Trophoblast cell (in vitro differentiated cells and primary cell): ENCODE measurements at regions not wholly inside any gene's neighbourhood (a gene's known extent, or its start where the extent isn't known, plus 50 kb on each side); places are given as distances from the start of the nearest gene placed in this dataset.

Experiments used
- DNase-seq, 2 donors: peaks; one replicate each; pipeline ENCODE4 v3.0.0-alpha.2; 2016
- H2AFZ ChIP-seq: 2 replicates; pipeline ENCODE4 v1.6.1; 2013; ENCODE audit warnings: low read length, moderate library complexity, mild to moderate bottlenecking; ENCODE audit not compliant: insufficient read depth, poor library complexity
- H2AK5ac ChIP-seq: 2 replicates; pipeline ENCODE4 v1.6.1; 2013; ENCODE audit warnings: mild to moderate bottlenecking, low read length
- H2BK120ac ChIP-seq: 2 replicates; pipeline ENCODE4 v1.6.1; 2013; ENCODE audit warnings: low read length, mild to moderate bottlenecking, moderate library complexity; ENCODE audit not compliant: insufficient read depth, poor library complexity
- H2BK12ac ChIP-seq: 2 replicates; pipeline ENCODE4 v1.6.1; 2013; ENCODE audit warnings: mild to moderate bottlenecking, low read length, moderate library complexity
- H2BK5ac ChIP-seq: 2 replicates; pipeline ENCODE4 v1.6.1; 2013; ENCODE audit warnings: low read length, low read depth, moderate library complexity, mild to moderate bottlenecking; ENCODE audit not compliant: poor library complexity
- H3K14ac ChIP-seq: 2 replicates; pipeline ENCODE4 v1.6.1; 2013; ENCODE audit warnings: mild to moderate bottlenecking, low read length
- H3K18ac ChIP-seq: 2 replicates; pipeline ENCODE4 v1.6.1; 2013; ENCODE audit warnings: mild to moderate bottlenecking, low read length
- H3K23ac ChIP-seq: 2 replicates; pipeline ENCODE4 v1.6.1; 2013; ENCODE audit warnings: low read length
- H3K27ac ChIP-seq: 2 replicates; pipeline ENCODE4 v1.5.1; 2013; ENCODE audit warnings: low read depth, mild to moderate bottlenecking, inconsistent platforms, low read length, moderate library complexity
- H3K27me3 ChIP-seq: 2 replicates; pipeline ENCODE4 v1.6.1; 2013; ENCODE audit warnings: inconsistent platforms, mild to moderate bottlenecking, low read length, moderate library complexity; ENCODE audit not compliant: insufficient read depth
- H3K36me3 ChIP-seq, 2 experiments: 1 replicate in 1 of 2; 2 replicates in 1 of 2; pipeline ENCODE4 v1.6.1; 2013; ENCODE audit warnings: low read length in 2 of 2, mild to moderate bottlenecking in 2 of 2, moderate library complexity in 1 of 2; ENCODE audit not compliant: insufficient read depth in 2 of 2, control insufficient read depth in 1 of 2
- H3K4ac ChIP-seq: 2 replicates; pipeline ENCODE4 v1.6.1; 2013; ENCODE audit warnings: low read depth, mild to moderate bottlenecking, low read length, moderate library complexity
- H3K4me1 ChIP-seq, 2 experiments: 1 replicate in 1 of 2; 2 replicates in 1 of 2; pipeline ENCODE4 v1.6.1; 2013; ENCODE audit warnings: low read length in 2 of 2, mild to moderate bottlenecking in 2 of 2, moderate library complexity in 1 of 2; ENCODE audit not compliant: insufficient read depth in 2 of 2, control insufficient read depth in 1 of 2
- H3K4me2 ChIP-seq: 2 replicates; pipeline ENCODE4 v1.6.1; 2013; ENCODE audit warnings: inconsistent platforms, mild to moderate bottlenecking, low read length, moderate library complexity
- H3K4me3 ChIP-seq: 2 replicates; pipeline ENCODE4 v1.5.1; 2013; ENCODE audit warnings: mild to moderate bottlenecking, low read depth, low read length, inconsistent platforms
- H3K79me1 ChIP-seq: one replicate; pipeline ENCODE4 v1.6.1; 2013; ENCODE audit warnings: low read length
- H3K79me2 ChIP-seq: 2 replicates; pipeline ENCODE4 v1.6.1; 2013; ENCODE audit warnings: low read length, mild to moderate bottlenecking; ENCODE audit not compliant: control insufficient read depth, insufficient read depth, poor library complexity
- H3K9ac ChIP-seq: 2 replicates; pipeline ENCODE4 v1.6.1; 2013; ENCODE audit warnings: mild to moderate bottlenecking, low read length
- H3K9me3 ChIP-seq: 2 replicates; pipeline ENCODE4 v1.6.1; 2013; ENCODE audit warnings: low read depth, mild to moderate bottlenecking, control low read depth, inconsistent platforms, low read length; ENCODE audit not compliant: insufficient read depth
- H4K12ac ChIP-seq: 2 replicates; pipeline ENCODE4 v1.6.1; 2013; ENCODE audit warnings: low read depth, mild to moderate bottlenecking, low read length, moderate library complexity
- H4K8ac ChIP-seq: 2 replicates; pipeline ENCODE4 v1.6.1; 2013; ENCODE audit warnings: low read depth, mild to moderate bottlenecking, low read length, moderate library complexity
- H4K91ac ChIP-seq: one replicate; pipeline ENCODE4 v1.6.1; 2013; ENCODE audit warnings: low read depth, mild to moderate bottlenecking, low read length, moderate library complexity
- whole genome bisulfite sequencing: extraction: QIAGEN DNeasy Blood & Tissue Kit; methylation state at CpG from one replicate; pipeline ENCODE4 v1.1.7; 2013; ENCODE audit warnings: missing lambda C conversion rate; ENCODE audit not compliant: insufficient read length, insufficient coverage; ENCODE audit errors: extremely low coverage; 5-methylcytosine and 5-hydroxymethylcytosine counted together

GRCh38 chrY:19351616-19352015, 392.9 kb downstream of the KDM5D start:
- no peak overlapping the region for H2AK5ac ChIP-seq
- no CpG with 5 or more reads among the region's 2 CpGs for WGBS
- no peak overlapping the region for H2AFZ ChIP-seq
- H2BK5ac ChIP-seq: no peak overlapping the region
- H3K4me1 ChIP-seq: no peaks in the 10 kb centered on the region
- no peak overlapping the region for H4K8ac ChIP-seq
- no peak overlapping the region for H4K12ac ChIP-seq
- H3K79me1 ChIP-seq: no peaks in the 10 kb centered on the region
- no peak overlapping the region for H3K4ac ChIP-seq
- no peak overlapping the region for H4K91ac ChIP-seq
- no peaks in the 10 kb centered on the region for H3K36me3 ChIP-seq
- H3K4me2 ChIP-seq: no peak overlapping the region
- H3K9ac ChIP-seq: no peak overlapping the region
- no peak overlapping the region for H3K14ac ChIP-seq
- H3K9me3 ChIP-seq: no peaks in the 10 kb centered on the region
- H3K79me2 ChIP-seq: no peaks in the 10 kb centered on the region
- H2BK120ac ChIP-seq: no peak overlapping the region
- H3K23ac ChIP-seq: no peak overlapping the region
- no peak for DNase-seq
- no peak overlapping the region for H3K27ac ChIP-seq
- H2BK12ac ChIP-seq: no peak overlapping the region
- H3K4me3 ChIP-seq: no peak overlapping the region
- no peak overlapping the region for H3K18ac ChIP-seq
- no peaks in the 10 kb centered on the region for H3K27me3 ChIP-seq

- H3K4me2 ChIP-seq: no peak overlapping the region
- no peak for DNase-seq
Observed at GRCh38 chrY:19321701-19322100, 422.8 kb downstream of the KDM5D start.

GRCh38 chrY:19319135-19319534, 425.4 kb downstream of the KDM5D start:
- Histone ChIP-seq H4K91ac (no peak overlapping the region), H3K9ac (no peak overlapping the region), H3K27me3 (no peaks in the 10 kb centered on the region), H3K4me2 (no peak overlapping the region), H2BK12ac (no peak overlapping the region), H3K36me3 (no peaks in the 10 kb centered on the region), H2BK120ac (no peak overlapping the region), H3K79me1 (no peaks in the 10 kb centered on the region), H3K27ac (no peak overlapping the region), H3K4ac (no peak overlapping the region), H2AFZ (no peak overlapping the region), H3K79me2 (no peaks in the 10 kb centered on the region), H3K4me3 (no peak overlapping the region), H4K8ac (no peak overlapping the region), H2BK5ac (no peak overlapping the region), H3K9me3 (no peaks in the 10 kb centered on the region), H4K12ac (no peak overlapping the region), H3K18ac (no peak overlapping the region), H3K14ac (no peak overlapping the region), H2AK5ac (no peak overlapping the region), H3K4me1 (no peaks in the 10 kb centered on the region), H3K23ac (no peak overlapping the region)
- WGBS: no CpG with 5 or more reads among the region's 3 CpGs
- DNase-seq: no peak

More at GRCh38 chrY:19321701-19322100, 422.8 kb downstream of the KDM5D start:
- Histone ChIP-seq H3K9ac (no peak overlapping the region), H4K12ac (no peak overlapping the region), H3K4ac (no peak overlapping the region), H3K23ac (no peak overlapping the region), H3K79me1 (no peaks in the 10 kb centered on the region), H2AK5ac (no peak overlapping the region), H3K36me3 (no peaks in the 10 kb centered on the region), H3K79me2 (no peaks in the 10 kb centered on the region), H3K9me3 (no peaks in the 10 kb centered on the region), H3K4me1 (no peaks in the 10 kb centered on the region), H4K91ac (no peak overlapping the region), H3K27ac (no peak overlapping the region), H2BK5ac (no peak overlapping the region), H2BK12ac (no peak overlapping the region), H3K14ac (no peak overlapping the region), H3K18ac (no peak overlapping the region), H4K8ac (no peak overlapping the region), H3K27me3 (no peaks in the 10 kb centered on the region), H2BK120ac (no peak overlapping the region), H2AFZ (no peak overlapping the region), H3K4me3 (no peak overlapping the region)
- WGBS: no CpG with 5 or more reads among the region's 3 CpGs

GRCh38 chrY:19317271-19317987, 427.1 kb downstream of the KDM5D start:
- no peak overlapping the region for H2BK12ac ChIP-seq
- DNase-seq: no peak
- no peak overlapping the region for H3K4ac ChIP-seq
- H3K9ac ChIP-seq: no peak overlapping the region
- H2AK5ac ChIP-seq: no peak overlapping the region
- H3K79me1 ChIP-seq: no peaks in the 10 kb centered on the region
- no peak overlapping the region for H3K4me2 ChIP-seq
- no peak overlapping the region for H3K27ac ChIP-seq
- H3K27me3 ChIP-seq: no peaks in the 10 kb centered on the region
- H3K23ac ChIP-seq: no peak overlapping the region
- H3K79me2 ChIP-seq: no peaks in the 10 kb centered on the region
- H4K91ac ChIP-seq: no peak overlapping the region
- no peaks in the 10 kb centered on the region for H3K9me3 ChIP-seq
- H3K4me1 ChIP-seq: no peaks in the 10 kb centered on the region
- no peak overlapping the region for H4K8ac ChIP-seq
- H3K14ac ChIP-seq: no peak overlapping the region
- no peak overlapping the region for H2BK5ac ChIP-seq
- no peak overlapping the region for H3K4me3 ChIP-seq
- no peak overlapping the region for H2AFZ ChIP-seq
- no peak overlapping the region for H2BK120ac ChIP-seq
- no peaks in the 10 kb centered on the region for H3K36me3 ChIP-seq
- WGBS: no CpG with 5 or more reads among the region's 1 CpG
- no peak overlapping the region for H3K18ac ChIP-seq
- H4K12ac ChIP-seq: no peak overlapping the region
